T1000 (cell line): ENCODE measurements at regions not wholly inside any gene's neighbourhood (a gene's known extent, or its start where the extent isn't known, plus 50 kb on each side); places are given as distances from the start of the nearest gene placed in this dataset.
A peak's percentile ranks its signal among the peaks of the same experiment; 100 is the strongest.

Experiments
- DNase-seq: peaks from one replicate; lab custom pipeline; 2025; ENCODE audit warnings: mixed read lengths; lab: John Stamatoyannopoulos, UW

DNA sequence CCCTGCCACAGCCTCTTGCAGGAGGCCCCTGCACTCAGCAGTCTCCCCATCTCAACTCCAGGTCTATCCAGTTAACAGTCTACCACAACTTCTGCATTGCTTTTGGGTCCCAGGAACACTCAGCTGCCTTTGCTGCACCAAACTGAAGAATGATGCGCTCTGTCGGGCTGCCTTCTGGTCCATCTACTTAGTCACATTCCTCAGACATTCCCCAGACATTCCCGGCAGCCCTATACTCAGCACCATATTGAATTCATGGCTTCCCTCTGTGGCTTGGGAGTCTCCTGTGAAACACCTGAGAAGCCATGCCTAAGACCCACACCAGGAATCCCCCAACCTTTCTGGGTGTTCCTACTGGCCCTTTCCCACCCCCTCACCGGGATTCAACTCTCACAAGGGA lies 99.6 kb upstream of the COL21A1 start:
- DNase-seq = no peak

DNA sequence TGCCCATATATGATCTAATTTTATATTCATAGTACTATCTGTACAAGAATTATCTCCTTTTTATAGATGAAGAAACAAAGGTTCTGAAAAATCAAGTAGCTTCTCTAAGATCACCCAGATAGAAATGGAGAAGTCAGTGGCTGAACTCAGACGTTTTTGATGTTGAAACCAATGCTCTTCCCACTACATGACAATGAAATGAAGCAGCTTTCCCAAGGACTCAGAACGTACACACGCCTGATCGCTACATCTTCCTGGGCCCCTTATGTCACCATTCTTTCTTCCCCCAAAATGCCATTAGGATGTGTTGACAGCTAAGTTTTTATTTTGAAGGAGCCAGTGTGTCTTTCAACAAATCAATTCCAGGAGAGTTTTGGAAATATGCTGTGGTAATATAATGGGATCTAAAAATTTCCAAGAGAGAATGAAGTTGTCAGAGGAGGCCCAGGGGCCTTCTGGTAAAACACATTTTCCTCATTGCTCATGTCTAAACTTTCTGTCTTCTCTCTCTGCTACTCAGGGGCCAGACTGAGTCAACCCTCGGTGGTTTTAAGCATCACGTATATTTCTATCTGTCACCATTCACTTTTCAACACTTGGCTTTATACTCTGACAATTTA lies 98.1 kb upstream of the COL21A1 start:
- no peak for DNase-seq

DNA sequence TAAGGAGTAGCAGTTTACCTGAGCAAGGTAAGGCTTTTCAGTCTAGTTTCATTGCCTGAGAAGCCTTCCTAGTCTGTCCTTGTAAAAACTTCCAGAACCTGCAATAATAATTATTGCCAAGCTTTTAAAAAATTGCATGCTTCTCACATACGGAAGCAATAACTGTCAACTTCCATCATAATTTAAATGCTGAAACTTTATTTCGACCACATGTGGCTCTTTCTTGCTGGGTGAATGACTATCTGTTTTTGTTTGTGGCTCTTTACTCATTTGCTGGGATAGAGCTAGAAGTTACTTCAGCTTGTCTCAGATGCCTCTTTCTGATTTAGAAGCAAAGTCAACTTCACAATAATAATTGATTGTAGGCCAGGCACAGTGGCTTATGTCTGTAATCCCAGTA lies 95.9 kb upstream of the COL21A1 start:
- DNase-seq = no peak

DNA sequence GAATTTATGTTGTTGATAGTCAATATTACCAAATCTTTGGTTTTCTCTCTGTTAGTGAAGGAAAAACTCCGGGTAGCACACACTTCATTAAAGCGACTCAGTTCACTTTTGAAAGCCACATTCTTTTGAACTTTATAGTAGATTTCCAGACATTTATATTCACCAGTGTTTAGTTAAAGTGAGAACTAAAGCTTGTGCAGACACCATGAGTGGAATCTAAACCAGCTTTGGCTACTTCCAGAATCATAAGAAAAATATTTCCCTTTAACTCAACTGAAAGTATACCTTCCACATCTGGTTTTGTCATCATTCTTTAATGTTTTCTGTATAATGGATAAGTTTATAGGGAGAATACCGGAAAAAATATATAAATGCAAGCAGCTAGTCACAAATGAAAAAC lies 92.1 kb upstream of the COL21A1 start:
- DNase-seq = no peak

DNA sequence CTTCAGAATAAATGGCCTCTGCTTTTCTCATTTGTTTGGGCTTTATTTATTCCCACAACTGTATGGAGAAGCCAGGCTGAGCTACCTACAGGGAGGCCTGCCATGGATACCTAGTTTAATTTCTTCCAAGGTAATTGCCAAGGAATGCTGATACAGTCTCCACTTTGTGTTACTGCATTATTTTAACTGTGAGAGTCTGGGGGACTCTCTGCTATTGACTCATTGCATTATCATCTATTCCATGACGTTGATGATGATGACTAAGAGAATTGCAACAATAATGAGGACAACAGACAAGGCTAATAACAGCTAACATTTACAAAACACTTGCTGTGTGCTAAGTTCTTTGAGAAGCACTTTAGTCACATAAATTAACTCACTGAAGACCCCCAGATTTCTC lies 88.3 kb upstream of the COL21A1 start:
- DNase-seq = peak; percentile 9

DNA sequence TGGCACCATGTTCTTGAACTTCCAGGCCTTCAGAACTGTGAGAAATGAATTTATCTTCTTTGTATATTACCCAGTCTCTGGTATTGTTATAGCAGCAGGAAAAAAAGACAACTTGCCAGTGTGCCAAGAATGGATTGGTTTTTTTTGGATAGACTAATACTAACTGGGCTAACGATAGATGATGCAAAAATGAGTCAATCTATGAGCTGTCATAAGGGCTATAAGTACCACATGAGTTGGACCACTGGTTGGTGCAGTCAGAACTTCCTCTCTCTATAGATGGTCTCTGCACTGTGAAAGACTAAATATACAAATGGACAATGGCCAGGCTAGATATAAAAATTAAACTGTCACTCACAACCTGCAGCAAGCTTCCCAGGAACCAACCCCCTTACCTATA lies 87.6 kb upstream of the COL21A1 start:
- DNase-seq = no peak

DNA sequence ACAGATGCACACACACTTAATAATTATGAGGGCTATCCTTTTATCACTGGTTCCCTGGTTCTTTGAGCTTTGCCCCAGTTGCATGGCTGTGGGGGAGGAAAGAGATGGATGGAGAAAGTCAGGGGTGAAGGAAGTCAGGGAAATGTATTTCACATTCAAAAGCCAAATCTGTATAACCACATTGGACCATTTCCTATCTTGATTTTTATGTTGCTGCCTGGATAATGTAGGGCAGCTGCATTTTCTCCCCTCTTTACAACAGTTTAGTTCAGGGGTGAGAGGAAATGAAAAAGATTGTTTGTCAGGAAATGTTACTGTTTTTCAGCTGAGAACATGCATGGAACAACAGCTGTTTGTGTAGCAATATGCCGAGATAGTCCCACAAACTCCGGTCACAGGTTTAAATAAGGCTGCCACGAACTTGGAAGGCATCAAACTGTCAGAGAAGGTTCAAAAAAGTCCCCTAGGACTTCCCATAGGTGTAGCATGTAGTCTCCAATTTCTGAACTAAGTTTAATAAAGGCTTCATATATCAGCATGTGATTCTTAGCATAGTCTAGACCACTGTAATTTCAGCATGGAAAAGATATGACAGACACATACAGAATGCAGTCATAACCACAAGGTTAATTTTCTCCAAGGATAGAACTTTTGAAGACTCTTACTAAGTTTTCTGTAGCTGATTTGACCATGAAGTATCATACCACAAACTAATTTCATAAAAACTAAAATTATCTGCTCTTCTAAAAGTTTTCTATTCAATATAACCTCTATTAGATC lies 82.1 kb upstream of the COL21A1 start:
- DNase-seq = no peak

DNA sequence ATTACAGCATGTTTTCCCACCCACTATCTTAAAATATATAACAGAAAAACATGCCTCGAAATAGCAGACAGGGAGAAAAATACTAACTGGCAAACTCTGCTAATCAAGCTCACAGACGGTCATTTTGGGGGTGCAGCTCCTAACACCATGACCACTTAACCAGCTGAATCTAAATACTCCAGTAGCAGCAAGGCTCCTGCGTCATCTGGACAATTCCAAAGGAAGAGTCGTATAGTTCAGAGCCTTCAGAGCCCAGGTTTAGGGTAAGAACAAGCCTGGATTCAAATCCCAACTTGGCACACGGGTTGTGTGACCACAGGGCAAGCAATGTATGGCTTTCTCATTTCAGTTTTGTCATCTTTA lies 81.3 kb upstream of the COL21A1 start:
- DNase-seq = no peak

DNA sequence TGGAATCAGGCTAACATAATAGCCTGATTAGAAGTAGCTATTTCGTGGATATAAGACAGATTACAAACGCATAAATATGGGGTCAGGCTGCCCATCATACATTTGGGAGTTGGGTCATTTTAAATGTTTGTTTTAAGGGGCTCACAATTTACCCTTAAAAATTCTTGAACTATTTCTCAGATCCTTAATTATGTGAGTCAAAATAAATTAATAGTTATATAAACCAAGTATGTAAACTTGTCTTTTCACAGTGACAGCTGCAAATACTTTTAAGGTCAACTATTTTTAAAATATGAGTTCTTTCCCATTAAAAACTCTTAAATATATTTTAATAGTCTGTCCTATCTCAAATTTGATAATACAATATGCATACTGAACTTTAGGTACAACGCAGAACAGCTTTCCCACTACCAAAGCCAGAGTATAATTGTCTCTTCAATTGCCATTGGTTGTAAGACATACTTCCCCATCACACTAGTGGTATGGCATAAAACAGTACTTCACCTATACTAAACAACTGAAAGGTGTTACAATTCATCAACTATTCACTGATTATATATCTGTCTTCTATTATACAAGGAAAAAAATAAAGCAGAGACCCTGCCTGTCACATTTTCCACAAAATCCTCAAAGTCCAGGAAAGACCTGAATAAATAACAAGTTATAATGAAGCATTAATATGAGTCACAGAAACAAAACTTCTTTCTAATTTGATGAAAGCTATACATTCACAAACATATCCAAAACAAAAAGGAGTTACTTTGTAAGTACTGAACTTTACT lies 80.8 kb upstream of the COL21A1 start:
- DNase-seq = no peak

DNA sequence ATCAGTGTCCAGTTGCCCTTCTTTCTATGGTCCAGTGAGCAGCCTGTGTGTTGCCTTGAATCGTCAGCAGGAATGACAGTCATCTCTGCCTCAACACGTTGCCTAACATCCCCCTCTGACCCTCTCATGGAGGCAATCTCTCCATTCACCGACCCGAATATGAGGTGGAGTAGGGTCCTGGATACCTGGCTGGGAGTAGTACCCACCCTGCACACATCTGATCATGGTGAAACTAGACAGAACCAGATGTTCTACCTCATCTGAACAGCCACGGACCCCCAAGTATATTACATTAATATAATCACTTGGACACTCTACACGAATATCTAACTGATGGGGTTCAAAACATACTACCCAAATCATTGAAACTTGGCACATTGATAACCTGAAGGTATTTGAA lies 77.0 kb upstream of the COL21A1 start:
- no peak for DNase-seq

DNA sequence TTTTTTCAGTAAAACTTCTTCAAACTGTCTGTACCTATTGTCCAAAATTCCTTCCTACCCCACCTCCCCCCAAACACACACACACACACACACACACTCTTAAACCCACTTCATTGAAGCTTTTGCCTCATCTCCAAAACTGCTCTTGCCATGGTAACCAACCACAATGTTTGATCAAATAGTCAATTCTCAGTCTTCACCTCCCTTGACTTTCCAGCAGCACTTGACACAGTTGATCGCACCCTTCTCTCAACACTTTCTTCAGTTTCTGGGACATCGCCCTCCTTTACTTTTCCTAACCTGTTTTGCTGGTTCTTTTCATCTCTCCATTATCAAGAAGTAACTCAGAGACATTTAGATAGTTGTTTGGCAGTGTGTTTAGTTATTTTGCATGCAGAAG lies 71.5 kb upstream of the COL21A1 start:
- no peak for DNase-seq

DNA sequence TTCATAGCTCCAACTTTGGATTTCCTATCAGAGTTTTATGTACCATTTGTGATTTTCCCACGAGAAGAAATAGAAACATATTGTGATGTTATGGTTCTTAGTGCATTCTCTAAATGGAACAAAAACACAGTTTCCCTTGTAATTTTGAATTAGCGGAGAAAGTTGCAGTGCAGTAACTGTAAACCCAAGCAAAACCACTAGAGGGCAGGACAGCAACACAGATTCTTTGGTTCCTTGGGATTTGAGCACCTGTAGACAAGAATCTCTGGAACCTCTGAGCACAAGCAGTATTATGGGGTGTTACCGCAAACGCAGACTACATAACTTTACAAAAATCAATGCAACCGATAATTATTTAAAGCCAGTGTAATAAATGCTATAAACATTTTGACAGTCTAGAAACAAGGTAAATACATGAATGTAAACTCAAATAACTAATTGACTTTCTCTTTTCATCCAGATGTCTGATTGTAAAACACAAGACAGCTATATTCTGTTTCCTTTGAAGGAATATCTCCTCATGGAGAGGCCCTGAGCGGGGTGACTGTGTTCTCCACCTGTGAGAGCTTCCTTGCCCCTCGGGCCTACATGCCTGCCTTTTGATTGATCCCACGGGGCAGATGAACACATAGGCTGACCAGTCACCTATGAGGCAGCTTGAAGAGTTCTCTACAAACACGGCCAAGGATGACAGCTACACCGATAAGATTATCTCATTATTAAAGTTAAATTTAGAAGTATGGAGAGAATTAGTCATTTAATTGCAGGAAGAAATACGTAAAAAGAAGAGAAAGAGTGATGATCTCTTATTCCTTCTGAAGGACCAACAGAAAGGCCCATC lies 67.5 kb upstream of the COL21A1 start:
- DNase-seq = peak; percentile 38

DNA sequence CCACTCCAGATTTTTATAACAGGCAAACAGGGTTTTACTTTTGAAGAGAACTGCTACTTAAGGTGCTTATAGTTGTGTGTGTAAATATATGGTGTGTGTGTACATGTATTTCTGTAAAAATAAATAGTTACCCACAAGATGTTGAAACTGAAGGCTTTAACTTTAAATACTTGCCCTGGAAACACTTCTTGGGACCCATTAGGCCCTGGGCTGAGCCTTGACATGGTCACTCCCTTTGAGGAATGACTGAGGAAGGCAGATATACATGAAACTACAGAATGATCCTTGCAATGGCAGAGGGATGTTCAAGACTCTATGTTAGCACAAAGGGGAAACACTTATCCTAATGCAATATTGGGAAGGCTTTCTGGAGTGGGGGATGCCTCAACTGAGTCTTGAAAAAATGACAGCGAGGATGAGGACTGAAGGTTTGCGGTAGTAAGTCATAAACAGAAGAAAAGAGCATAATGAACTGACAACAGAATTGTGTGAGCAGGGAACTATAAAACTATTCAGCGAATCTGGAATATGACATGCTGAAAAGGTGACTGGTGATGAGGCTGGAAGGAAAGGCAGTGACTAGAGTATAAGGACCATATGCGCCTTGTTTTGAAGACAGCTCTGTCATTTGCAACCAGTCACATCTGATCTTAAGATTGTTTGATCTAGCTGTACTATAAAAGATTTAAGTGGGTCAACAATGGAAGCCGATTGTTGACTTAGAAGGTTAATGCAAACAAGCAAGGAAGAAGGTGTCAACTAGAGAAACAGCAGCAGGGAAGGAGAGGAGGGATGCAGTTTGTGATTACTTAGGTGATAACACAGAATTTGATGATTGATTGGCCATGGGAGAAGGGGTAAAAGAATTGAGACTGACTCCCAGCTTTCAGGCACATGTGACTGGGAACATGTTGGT lies 64.4 kb upstream of the COL21A1 start:
- no peak for DNase-seq

DNA sequence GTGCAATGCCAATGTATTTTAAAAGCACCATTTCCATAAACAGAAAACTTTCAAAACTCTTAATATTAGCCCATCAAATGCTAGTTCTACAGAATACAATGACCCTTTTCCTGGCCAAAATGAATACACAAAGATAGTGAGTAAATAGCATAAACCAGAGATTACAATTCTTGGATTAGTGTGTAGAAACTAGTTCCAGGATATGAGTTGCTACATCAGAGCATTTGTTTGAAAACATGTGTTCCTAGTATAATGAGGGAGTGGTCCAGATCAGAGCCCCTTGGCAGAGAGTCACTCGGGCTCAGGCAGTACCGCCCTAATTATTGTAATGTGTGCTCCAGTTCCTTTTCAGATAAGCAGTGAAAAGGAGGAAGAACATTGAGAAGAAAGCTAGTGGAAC lies 63.7 kb upstream of the COL21A1 start:
- DNase-seq = no peak

DNA sequence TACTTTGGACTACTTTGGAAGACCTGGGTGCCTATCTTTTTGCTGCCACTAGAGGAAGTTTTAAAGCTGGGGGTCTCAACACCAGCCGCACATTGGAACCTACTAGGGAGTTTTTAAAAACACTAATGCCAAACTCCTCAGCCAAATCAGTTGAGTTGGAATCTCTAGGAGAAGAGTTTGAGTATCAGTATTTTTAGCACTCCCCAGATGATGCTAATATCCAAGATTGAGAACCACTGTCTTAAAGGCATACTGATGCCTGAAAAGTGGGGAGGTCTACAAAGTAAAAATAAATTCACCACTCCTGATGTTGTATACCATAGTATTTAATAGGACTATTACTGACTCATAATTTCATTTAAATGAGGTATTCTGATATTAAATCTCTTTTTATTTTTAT lies 62.9 kb upstream of the COL21A1 start:
- no peak for DNase-seq

DNA sequence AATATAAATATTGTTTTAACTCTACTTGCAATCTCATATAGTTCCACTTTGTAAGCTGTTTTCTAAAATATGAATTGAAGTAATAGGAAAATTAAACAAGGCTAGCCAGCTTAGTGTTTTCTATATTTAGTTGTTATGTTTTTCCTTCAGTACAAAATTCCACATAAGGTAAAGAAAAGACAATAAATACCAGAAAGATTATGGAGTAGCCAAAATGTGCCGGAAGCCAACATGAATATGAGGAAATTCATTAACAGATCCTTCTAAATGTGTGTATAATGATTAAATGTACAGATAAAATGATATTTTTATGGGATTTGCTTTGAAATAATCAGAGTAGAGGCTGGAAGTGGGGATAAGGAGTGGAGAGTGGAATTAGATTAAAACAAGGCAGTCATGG lies 52.5 kb upstream of the COL21A1 start:
- no peak for DNase-seq

DNA sequence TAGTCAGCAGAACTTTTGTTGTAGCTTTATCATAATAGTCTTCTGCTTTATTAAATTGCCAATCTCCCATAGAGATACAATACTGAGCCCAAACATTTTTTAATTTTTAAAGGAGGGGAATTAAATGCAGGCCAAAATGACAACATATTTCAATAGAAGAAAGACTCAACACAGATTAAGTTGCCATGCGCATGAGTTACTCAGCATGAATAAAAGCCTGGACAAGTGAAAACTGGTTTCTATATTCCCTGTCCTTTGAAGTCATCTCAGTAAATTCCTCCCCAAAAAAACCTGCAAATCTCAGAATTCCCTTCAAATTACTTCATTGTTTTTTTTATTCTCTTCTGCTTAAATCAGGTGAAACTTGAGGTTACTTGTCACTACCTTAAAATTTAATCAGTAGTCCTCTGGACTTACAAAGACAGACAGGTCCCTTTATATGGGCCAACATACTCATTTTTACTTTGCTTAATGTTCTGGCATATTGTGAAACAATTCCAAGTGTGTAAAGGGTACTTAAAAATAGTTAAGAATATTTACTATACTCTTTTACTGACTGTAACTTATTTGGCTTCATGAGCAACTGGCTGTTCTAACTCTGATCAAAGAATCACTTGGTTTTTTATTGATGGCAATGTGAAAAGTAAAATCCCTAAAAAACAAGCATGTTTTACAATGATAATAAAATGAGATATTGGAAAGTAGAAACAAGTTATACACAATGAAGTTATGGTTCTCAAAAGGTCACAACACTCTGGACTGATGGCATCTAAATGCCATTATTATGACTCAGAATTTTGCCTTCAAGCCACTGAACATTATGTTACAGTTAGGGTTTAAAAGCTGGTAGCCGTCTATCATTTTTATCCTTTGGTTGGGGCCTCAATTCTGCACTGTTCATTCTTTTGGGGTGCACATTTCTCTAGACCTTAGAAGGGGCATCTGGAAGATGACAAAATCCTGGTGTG lies 49.9 kb upstream of the COL21A1 start:
- DNase-seq = no peak
